DOHH2 (cell line): ENCODE measurements at regions not wholly inside any gene's neighbourhood (a gene's known extent, or its start where the extent isn't known, plus 50 kb on each side); places are given as distances from the start of the nearest gene placed in this dataset.

Experiments
- H3F3A ChIP-seq: fragments of 200-600 bp; sonication (generic), shearing (Covaris generic); 2 replicates; pipeline ENCODE4 v1.6.0; 2016; ENCODE audit warnings: antibody characterized with exemption, mild to moderate bottlenecking; ENCODE audit not compliant: control insufficient read depth, insufficient read depth
- H3K27ac ChIP-seq: fragments of 200-600 bp; sonication (generic); 2 replicates; pipeline ENCODE4 v1.5.1; 2014; ENCODE audit warnings: low read depth, mild to moderate bottlenecking, low read length, moderate library complexity
- H3K27me3 ChIP-seq: fragments of 200-600 bp; sonication (generic); 2 replicates; pipeline ENCODE4 v1.6.1; 2014; ENCODE audit warnings: mild to moderate bottlenecking, low read length, mixed read lengths; ENCODE audit not compliant: control insufficient read depth
- H3K36me3 ChIP-seq: fragments of 200-600 bp; sonication (generic); 2 replicates; pipeline ENCODE4 v1.6.1; 2014; ENCODE audit warnings: mild to moderate bottlenecking, low read length, moderate library complexity, mixed read lengths; ENCODE audit not compliant: control insufficient read depth
- H3K4me1 ChIP-seq: fragments of 200-600 bp; sonication (generic); 2 replicates; pipeline ENCODE4 v1.6.1; 2014; ENCODE audit warnings: mild to moderate bottlenecking, low read length, mixed read lengths; ENCODE audit not compliant: control insufficient read depth
- H3K4me2 ChIP-seq: fragments of 200-600 bp; sonication (generic); 2 replicates; pipeline ENCODE4 v1.6.0; 2014; ENCODE audit warnings: mild to moderate bottlenecking, low read length, moderate library complexity
- H3K4me3 ChIP-seq: fragments of 200-600 bp; sonication (generic); 2 replicates; pipeline ENCODE4 v1.5.1; 2014; ENCODE audit warnings: mild to moderate bottlenecking, low read length, mixed read lengths
- H3K79me2 ChIP-seq: fragments of 200-600 bp; sonication (generic); 2 replicates; pipeline ENCODE4 v1.6.1; 2014; ENCODE audit warnings: mild to moderate bottlenecking, low read length, mixed read lengths; ENCODE audit not compliant: control insufficient read depth
- H3K9me2 ChIP-seq: fragments of 200-600 bp; sonication (generic); replicated peaks from 2 replicates; pipeline ENCODE4 v1.6.1; 2014; ENCODE audit warnings: mild to moderate bottlenecking, low read length, mixed read lengths; ENCODE audit not compliant: control insufficient read depth
- H3K9me3 ChIP-seq: fragments of 200-600 bp; sonication (generic); 2 replicates; pipeline ENCODE4 v1.6.1; 2014; ENCODE audit warnings: antibody characterized with exemption, low read length, mixed read lengths; ENCODE audit not compliant: control insufficient read depth, insufficient read depth
- H4K20me1 ChIP-seq: fragments of 200-600 bp; sonication (generic); 2 replicates; pipeline ENCODE4 v1.6.0; 2014; ENCODE audit warnings: low read depth, mild to moderate bottlenecking, antibody characterized with exemption, low read length, moderate library complexity; ENCODE audit not compliant: control insufficient read depth, insufficient read depth
- EZH2phosphoT487 ChIP-seq: fragments of 200-600 bp; sonication (generic); IDR thresholded peaks from 2 replicates; pipeline ENCODE4 v1.6.1; 2017; ENCODE audit warnings: borderline replicate concordance, mild to moderate bottlenecking, antibody characterized with exemption, low read length, moderate library complexity, mixed read lengths
- TF ChIP-seq, protein P1 (sequence below): fragments of 200-600 bp; sonication (generic); IDR thresholded peaks from one replicate; pipeline ENCODE4 v1.5.1; 2014; ENCODE audit warnings: antibody characterized with exemption, mild to moderate bottlenecking, low read depth, low read length; ENCODE audit not compliant: poor library complexity, severe bottlenecking

DNA sequence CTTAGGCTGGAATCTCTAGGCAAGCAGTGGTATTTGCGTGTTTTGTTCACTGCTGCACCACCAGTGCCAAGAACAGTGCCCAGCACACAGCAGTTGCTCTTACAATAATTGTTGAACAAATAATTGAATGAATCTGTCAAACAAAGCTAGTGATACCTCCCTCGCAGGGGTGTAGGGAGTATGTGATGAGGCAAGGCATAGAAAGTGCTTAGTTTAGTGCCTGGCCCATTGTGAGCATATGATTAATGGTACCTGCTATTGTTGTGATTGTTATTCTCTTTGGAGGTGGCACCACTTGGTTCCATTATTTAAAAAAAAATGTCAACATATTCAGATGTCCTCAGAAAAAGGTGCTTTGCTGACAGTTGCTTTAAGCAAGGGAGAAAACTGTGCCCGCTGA, 210.1 kb upstream of the TBX3 start:
- H4K20me1 ChIP-seq = no peaks in the 10 kb centered on the region
- no peaks in the 10 kb centered on the region for H3K36me3 ChIP-seq
- H3F3A ChIP-seq = no peaks in the 10 kb centered on the region
- TF ChIP-seq, protein P1, sequence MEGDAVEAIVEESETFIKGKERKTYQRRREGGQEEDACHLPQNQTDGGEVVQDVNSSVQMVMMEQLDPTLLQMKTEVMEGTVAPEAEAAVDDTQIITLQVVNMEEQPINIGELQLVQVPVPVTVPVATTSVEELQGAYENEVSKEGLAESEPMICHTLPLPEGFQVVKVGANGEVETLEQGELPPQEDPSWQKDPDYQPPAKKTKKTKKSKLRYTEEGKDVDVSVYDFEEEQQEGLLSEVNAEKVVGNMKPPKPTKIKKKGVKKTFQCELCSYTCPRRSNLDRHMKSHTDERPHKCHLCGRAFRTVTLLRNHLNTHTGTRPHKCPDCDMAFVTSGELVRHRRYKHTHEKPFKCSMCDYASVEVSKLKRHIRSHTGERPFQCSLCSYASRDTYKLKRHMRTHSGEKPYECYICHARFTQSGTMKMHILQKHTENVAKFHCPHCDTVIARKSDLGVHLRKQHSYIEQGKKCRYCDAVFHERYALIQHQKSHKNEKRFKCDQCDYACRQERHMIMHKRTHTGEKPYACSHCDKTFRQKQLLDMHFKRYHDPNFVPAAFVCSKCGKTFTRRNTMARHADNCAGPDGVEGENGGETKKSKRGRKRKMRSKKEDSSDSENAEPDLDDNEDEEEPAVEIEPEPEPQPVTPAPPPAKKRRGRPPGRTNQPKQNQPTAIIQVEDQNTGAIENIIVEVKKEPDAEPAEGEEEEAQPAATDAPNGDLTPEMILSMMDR = no peak
- no peak for TF ChIP-seq EZH2phosphoT487
- no peaks in the 10 kb centered on the region for H3K4me1 ChIP-seq
- no peaks in the 10 kb centered on the region for H3K79me2 ChIP-seq
- H3K27ac ChIP-seq = no peak overlapping the region
- H3K4me2 ChIP-seq = no peak overlapping the region
- no peak overlapping the region for H3K4me3 ChIP-seq
- H3K27me3 ChIP-seq = no peaks in the 10 kb centered on the region
- H3K9me2 ChIP-seq = no peaks in the 10 kb centered on the region
- H3K9me3 ChIP-seq = no peaks in the 10 kb centered on the region

DNA sequence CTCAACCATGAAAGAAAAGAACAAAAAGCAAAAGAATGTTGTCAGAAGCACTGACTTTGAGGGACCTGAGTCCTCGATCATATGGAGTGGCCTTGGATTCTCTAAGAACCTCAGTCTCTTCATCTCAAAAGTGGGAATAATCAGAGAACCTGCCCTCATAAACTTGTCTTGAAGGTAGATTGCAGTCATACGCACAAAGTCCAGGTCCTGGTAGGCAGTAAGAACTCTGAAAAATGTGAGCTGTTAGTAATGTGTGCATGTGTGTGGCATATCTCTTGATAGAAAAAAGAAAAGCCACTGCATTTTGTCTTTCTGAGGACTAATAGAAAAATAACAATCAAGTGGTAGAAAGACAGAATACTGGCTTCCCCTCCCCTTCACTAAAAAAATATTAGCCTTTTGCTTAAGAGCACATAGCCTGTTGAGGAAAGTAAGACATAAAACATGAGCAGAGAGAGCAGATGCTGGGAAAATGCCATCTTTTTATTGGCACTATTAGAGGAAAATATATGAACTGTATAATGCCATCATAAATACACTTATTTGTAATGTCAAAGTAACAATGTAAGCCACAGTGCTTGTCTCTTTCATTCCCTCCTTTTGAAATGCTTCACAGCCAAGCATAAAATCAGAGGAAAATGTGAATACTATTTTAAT, 205.1 kb upstream of the TBX3 start:
- H3K27me3 ChIP-seq = no peaks in the 10 kb centered on the region
- H3K36me3 ChIP-seq = no peaks in the 10 kb centered on the region
- no peaks in the 10 kb centered on the region for H3K4me1 ChIP-seq
- no peaks in the 10 kb centered on the region for H3K9me2 ChIP-seq
- H3K4me3 ChIP-seq = no peak overlapping the region
- no peaks in the 10 kb centered on the region for H3K9me3 ChIP-seq
- H3K4me2 ChIP-seq = no peak overlapping the region
- no peak for TF ChIP-seq EZH2phosphoT487
- TF ChIP-seq, protein P1 = no peak
- H3F3A ChIP-seq = no peaks in the 10 kb centered on the region
- no peaks in the 10 kb centered on the region for H4K20me1 ChIP-seq
- no peaks in the 10 kb centered on the region for H3K79me2 ChIP-seq
- no peak overlapping the region for H3K27ac ChIP-seq

DNA sequence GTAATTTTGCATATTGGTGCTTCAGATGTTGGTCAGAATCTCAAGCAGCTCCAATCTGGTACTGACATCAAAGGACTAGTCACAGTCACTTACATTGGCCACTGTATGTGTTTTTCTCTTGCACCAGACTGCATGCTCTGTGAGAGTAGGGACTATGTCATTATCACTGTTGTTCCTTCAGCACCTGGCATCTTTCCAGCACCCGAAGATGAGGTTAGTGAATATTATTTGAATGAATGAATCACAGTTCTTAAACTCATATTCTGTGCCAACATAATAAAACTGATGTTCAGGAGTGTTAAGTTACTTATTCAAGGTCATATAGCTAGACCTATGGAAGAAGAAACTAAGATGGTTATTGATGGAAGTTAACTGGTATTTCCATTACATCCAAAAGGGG, 204.5 kb upstream of the TBX3 start:
- Histone ChIP-seq H3K27ac (no peak overlapping the region), H3K9me3 (no peaks in the 10 kb centered on the region), H3K4me1 (no peaks in the 10 kb centered on the region), H3K9me2 (no peaks in the 10 kb centered on the region), H3F3A (no peaks in the 10 kb centered on the region), H3K4me2 (no peak overlapping the region), H3K79me2 (no peaks in the 10 kb centered on the region), H4K20me1 (no peaks in the 10 kb centered on the region), H3K4me3 (no peak overlapping the region), H3K36me3 (no peaks in the 10 kb centered on the region), H3K27me3 (no peaks in the 10 kb centered on the region)
- TF ChIP-seq EZH2phosphoT487 = no peak

DNA sequence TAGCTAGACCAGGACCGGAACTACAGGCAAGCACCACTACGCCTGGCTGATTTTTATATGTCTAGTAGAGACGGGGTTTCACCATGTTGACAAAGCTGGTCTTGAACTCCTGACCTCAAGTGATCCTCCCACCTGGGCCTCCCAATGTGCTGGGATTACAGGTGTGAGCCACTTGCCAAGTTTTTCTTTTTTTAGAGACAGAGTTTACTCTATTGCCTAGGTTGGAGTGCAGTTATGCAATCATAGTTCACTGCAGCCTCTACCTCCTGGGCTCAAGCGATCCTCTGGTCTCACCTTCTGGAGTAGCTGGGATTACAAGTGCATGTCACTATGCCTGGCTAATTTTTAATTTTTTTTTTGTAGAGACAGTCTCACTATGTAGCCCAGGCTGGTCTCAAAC, 201.5 kb upstream of the TBX3 start:
- Histone ChIP-seq H3K9me2 (no peaks in the 10 kb centered on the region), H3K79me2 (no peaks in the 10 kb centered on the region), H3K27me3 (no peaks in the 10 kb centered on the region), H3K4me1 (no peaks in the 10 kb centered on the region), H4K20me1 (no peaks in the 10 kb centered on the region), H3K9me3 (no peaks in the 10 kb centered on the region), H3K27ac (no peak overlapping the region), H3K4me3 (no peak overlapping the region), H3K36me3 (no peaks in the 10 kb centered on the region), H3K4me2 (no peak overlapping the region), H3F3A (no peaks in the 10 kb centered on the region)
- TF ChIP-seq, protein P1 = no peak
- TF ChIP-seq EZH2phosphoT487 = no peak
